Panc1 (cell line): ENCODE measurements at regions not wholly inside any gene's neighbourhood (a gene's known extent, or its start where the extent isn't known, plus 50 kb on each side); places are given as distances from the start of the nearest gene placed in this dataset.
A peak's percentile ranks its signal among the peaks of the same experiment; 100 is the strongest.

ENCODE experiments used
- CTCF ChIP-seq: fragments of 450-650 bp; IDR thresholded peaks from 2 replicates; pipeline ENCODE4 v1.5.1; 2017; ENCODE audit warnings: mild to moderate bottlenecking
- SIN3A ChIP-seq: IDR thresholded peaks from 2 replicates; pipeline ENCODE4 v1.6.1; 2012; ENCODE audit warnings: low read depth, mild to moderate bottlenecking, low read length, moderate library complexity, borderline replicate concordance; ENCODE audit not compliant: insufficient read depth
- TCF7L2 ChIP-seq: IDR thresholded peaks from 2 replicates; pipeline ENCODE4 v1.6.1; 2011; ENCODE audit warnings: mild to moderate bottlenecking, low read depth, low read length, inconsistent platforms
- TF ChIP-seq, protein P1 (sequence below), 2 experiments: IDR thresholded peaks; 2 replicates each; pipeline ENCODE4 v1.6.1; 2011 to 2012; ENCODE audit warnings: low read depth in 2 of 2, control low read depth in 1 of 2, low read length in 1 of 2, mild to moderate bottlenecking in 1 of 2, moderate library complexity in 1 of 2; ENCODE audit not compliant: insufficient read depth in 1 of 2

DNA sequence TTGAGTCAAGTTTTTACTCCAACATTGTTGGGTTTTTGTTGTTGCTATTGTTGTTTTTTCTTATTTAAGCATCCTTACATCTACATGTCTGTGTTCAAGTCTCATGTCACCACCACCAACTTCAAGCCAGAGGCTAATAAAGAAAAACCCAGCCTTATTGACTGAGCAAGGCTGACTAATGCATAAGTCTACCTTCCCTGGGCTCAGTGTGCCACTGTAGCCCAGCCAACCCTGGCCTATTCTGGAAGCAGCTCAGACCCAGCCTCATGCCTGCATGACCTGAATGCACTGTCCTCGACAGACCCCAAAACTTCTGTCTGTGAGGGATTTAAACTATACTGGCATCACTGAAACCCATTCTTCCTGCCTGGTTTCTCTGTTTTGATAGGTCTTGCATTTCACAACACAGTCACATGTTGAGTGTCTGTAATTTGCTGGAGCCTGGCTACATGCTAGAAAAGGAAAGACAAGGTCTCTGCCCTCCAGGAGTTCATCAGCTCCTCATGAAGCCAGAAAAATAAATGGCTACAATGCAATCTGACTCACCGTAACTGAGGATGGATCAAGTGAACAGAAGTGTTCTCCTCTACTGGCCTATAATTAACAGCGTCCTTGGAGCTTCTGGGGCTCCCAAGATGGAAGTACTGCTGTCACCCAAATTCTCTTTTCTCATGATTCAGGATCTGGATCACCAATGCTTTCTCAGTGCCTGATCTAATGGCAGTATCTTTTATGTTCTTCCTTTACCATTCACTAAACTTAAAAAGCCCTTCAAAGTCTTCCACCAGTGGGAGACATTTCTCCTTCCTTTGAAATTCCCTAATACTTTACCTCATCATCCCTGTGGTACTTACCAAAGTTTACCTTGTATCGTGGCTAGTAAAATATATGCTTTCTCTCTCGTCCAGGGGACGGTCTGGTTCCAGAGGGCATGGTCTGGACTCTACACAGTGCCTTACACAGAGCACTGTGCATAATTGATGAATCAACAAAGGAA lies 103.9 kb upstream of the IFNE start:
- TF ChIP-seq CTCF = peak; percentile 64
- no peak for TF ChIP-seq SIN3A
- no peak for TF ChIP-seq TCF7L2
- TF ChIP-seq, protein P1, sequence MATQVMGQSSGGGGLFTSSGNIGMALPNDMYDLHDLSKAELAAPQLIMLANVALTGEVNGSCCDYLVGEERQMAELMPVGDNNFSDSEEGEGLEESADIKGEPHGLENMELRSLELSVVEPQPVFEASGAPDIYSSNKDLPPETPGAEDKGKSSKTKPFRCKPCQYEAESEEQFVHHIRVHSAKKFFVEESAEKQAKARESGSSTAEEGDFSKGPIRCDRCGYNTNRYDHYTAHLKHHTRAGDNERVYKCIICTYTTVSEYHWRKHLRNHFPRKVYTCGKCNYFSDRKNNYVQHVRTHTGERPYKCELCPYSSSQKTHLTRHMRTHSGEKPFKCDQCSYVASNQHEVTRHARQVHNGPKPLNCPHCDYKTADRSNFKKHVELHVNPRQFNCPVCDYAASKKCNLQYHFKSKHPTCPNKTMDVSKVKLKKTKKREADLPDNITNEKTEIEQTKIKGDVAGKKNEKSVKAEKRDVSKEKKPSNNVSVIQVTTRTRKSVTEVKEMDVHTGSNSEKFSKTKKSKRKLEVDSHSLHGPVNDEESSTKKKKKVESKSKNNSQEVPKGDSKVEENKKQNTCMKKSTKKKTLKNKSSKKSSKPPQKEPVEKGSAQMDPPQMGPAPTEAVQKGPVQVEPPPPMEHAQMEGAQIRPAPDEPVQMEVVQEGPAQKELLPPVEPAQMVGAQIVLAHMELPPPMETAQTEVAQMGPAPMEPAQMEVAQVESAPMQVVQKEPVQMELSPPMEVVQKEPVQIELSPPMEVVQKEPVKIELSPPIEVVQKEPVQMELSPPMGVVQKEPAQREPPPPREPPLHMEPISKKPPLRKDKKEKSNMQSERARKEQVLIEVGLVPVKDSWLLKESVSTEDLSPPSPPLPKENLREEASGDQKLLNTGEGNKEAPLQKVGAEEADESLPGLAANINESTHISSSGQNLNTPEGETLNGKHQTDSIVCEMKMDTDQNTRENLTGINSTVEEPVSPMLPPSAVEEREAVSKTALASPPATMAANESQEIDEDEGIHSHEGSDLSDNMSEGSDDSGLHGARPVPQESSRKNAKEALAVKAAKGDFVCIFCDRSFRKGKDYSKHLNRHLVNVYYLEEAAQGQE (IDR thresholded peaks at IDR 0.05; ENCODE audit: insufficient read depth in 1 of 2, low read depth in 2 of 2, low read length in 1 of 2) = no peak
